Chondrocyte (in vitro differentiated cells): ENCODE measurements at regions not wholly inside any gene's neighbourhood (a gene's known extent, or its start where the extent isn't known, plus 50 kb on each side); places are given as distances from the start of the nearest gene placed in this dataset.

Experiments
- DNase-seq: peaks from one replicate; pipeline ENCODE4 v3.0.0; 2021; ENCODE audit warnings: mixed read lengths, low spot score
- H3K27ac Mint-ChIP-seq: one replicate; pipeline ENCODE4 v1.8.0; 2021; ENCODE audit warnings: mild to moderate bottlenecking, moderate library complexity, mixed read lengths; ENCODE audit not compliant: unreplicated experiment
- H3K27me3 Mint-ChIP-seq: 2 replicates; pipeline ENCODE4 v1.8.0; 2021; ENCODE audit warnings: low read depth, mixed read lengths
- H3K36me3 Mint-ChIP-seq: 2 replicates; pipeline ENCODE4 v1.8.0; 2021; ENCODE audit warnings: low read depth, mixed read lengths
- H3K4me1 Mint-ChIP-seq: 2 replicates; pipeline ENCODE4 v1.8.0; 2021; ENCODE audit warnings: low read depth, mild to moderate bottlenecking, mixed read lengths
- H3K4me3 Mint-ChIP-seq: one replicate; pipeline ENCODE4 v1.8.0; 2021; ENCODE audit warnings: mild to moderate bottlenecking, moderate library complexity, mixed read lengths; ENCODE audit not compliant: unreplicated experiment
- H3K9me3 Mint-ChIP-seq: 2 replicates; pipeline ENCODE4 v1.8.0; 2021; ENCODE audit warnings: low read depth, mixed read lengths
- TF ChIP-seq, protein P1 (sequence below): fragments of 200-600 bp; sonication (generic); IDR thresholded peaks from 2 replicates; pipeline ENCODE4 v1.5.0; 2021; ENCODE audit warnings: antibody characterized with exemption, mild to moderate bottlenecking, moderate library complexity

DNA sequence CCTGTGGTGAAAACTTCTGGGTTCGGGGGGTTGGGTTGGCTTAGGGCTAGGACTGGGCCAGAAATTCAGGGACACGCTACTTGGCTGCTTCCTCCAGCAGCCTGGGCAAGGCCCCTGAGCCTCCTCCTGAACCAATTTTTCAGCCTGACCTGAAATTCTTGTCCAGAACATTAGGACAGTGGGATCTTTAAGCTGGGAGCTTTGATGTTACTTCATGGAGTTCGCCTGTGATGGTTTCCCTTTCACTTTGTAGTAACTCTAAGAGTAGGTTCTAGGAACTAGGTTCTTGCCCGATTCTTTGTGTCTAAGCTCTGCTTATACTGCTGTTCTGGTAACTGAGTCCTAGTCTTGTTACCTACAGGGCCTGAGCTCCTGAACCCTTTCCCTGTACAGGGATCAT lies 75.3 kb downstream of the S1PR1 start:
- Mint-ChIP-seq H3K4me3 (no peak overlapping the region), H3K9me3 (no peaks in the 10 kb centered on the region), H3K36me3 (no peaks in the 10 kb centered on the region), H3K27ac (no peak overlapping the region), H3K27me3 (peaks cover 44% of the 10 kb centered on the region), H3K4me1 (peaks cover 10% of the 10 kb centered on the region)
- DNase-seq = no peak
- TF ChIP-seq, protein P1, sequence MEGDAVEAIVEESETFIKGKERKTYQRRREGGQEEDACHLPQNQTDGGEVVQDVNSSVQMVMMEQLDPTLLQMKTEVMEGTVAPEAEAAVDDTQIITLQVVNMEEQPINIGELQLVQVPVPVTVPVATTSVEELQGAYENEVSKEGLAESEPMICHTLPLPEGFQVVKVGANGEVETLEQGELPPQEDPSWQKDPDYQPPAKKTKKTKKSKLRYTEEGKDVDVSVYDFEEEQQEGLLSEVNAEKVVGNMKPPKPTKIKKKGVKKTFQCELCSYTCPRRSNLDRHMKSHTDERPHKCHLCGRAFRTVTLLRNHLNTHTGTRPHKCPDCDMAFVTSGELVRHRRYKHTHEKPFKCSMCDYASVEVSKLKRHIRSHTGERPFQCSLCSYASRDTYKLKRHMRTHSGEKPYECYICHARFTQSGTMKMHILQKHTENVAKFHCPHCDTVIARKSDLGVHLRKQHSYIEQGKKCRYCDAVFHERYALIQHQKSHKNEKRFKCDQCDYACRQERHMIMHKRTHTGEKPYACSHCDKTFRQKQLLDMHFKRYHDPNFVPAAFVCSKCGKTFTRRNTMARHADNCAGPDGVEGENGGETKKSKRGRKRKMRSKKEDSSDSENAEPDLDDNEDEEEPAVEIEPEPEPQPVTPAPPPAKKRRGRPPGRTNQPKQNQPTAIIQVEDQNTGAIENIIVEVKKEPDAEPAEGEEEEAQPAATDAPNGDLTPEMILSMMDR = no peak

DNA sequence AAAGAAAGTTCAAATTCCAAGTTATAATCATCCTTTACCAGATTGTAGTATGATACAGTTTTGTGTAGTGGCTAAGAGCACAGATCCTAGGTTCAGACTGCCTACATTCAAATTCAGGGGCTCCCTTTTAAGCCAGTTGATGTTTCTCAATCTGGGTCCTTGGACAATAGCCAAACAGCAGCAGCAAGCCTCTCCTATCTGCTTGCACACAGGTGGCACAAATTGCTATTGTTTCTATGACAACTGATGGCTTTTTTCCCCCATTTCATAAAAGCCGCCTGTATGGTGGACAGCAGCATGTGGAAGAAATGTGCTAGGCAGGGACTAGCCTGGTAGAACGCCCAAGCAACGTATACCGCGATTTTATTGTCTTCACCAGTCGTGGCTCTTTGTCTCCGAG lies 76.5 kb downstream of the S1PR1 start:
- Mint-ChIP-seq H3K9me3 (no peaks in the 10 kb centered on the region), H3K4me3 (no peak overlapping the region), H3K36me3 (no peaks in the 10 kb centered on the region), H3K27me3 (peaks cover 41% of the 10 kb centered on the region), H3K4me1 (peaks cover 10% of the 10 kb centered on the region), H3K27ac (no peak overlapping the region)
- no peak for DNase-seq
- TF ChIP-seq, protein P1 = no peak

DNA sequence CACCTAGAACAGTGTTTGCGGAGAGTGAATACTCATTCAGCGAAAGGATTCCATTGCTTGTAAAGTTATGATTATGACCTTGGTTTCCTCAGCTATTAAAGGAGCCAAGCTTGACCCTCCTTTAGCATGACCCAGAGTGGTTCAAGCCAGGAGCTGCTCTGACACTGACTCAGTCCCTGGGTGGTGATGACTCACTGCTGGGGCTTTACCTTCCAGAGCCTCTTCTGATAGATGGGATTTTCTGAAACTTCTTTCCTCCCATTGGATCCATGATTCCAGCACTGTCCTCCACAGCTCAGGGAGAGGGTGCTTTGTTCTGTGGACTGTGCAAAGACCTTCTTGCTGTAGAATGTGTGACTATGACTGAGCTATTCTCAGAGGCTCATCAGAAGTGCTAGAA lies 77.4 kb downstream of the S1PR1 start:
- TF ChIP-seq, protein P1 = no peak
- no peak overlapping the region for H3K27ac Mint-ChIP-seq
- DNase-seq = no peak
- H3K27me3 Mint-ChIP-seq = peaks cover 41% of the 10 kb centered on the region
- H3K9me3 Mint-ChIP-seq = no peaks in the 10 kb centered on the region
- H3K4me1 Mint-ChIP-seq = peaks cover 10% of the 10 kb centered on the region
- H3K36me3 Mint-ChIP-seq = no peaks in the 10 kb centered on the region
- H3K4me3 Mint-ChIP-seq = no peak overlapping the region

DNA sequence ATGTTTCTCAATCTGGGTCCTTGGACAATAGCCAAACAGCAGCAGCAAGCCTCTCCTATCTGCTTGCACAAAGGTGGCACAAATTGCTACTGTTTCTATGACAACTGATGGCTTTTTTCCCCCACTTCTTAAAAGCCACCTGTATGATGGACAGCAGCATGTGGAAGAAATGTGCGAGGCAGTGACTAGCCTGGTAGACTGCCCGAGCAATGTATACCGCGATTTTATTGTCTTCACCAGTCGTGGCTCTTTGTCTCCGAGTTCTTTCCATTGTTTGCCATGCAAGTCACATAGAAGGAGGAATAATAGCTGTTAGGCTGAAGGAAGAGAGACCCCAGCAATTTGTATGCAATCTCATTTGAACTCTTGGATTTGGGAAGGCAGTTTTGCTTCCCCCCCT lies 79.4 kb downstream of the S1PR1 start:
- Mint-ChIP-seq H3K27me3 (peaks cover 31% of the 10 kb centered on the region), H3K9me3 (no peaks in the 10 kb centered on the region), H3K27ac (no peak overlapping the region), H3K4me1 (no peaks in the 10 kb centered on the region), H3K4me3 (no peak overlapping the region), H3K36me3 (no peaks in the 10 kb centered on the region)
- no peak for DNase-seq
- TF ChIP-seq, protein P1 = no peak

DNA sequence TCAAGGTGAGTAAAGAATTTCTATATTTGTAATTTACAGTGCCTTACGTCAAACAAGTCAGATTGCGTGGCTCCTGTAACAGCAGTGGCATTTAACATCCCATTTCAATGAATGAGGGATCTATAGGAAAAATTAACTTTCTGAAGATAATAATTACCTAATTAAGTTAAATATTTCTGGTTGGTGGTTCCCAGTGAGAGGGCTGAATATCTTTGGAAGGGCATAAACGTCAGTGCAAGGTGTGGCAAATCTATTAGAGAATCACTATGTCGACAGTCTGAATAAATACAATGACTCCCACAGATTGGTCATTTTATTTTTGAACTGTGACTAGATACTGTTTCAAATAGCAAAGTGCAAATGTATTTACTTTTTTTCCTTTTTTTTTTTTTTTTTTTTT lies 80.0 kb downstream of the S1PR1 start:
- H3K9me3 Mint-ChIP-seq = no peaks in the 10 kb centered on the region
- peaks cover 35% of the 10 kb centered on the region for H3K27me3 Mint-ChIP-seq
- H3K27ac Mint-ChIP-seq = no peak overlapping the region
- TF ChIP-seq, protein P1 = no peak
- H3K36me3 Mint-ChIP-seq = no peaks in the 10 kb centered on the region
- DNase-seq = no peak
- no peak overlapping the region for H3K4me3 Mint-ChIP-seq
- no peaks in the 10 kb centered on the region for H3K4me1 Mint-ChIP-seq
